ENCODE measurements at regions not wholly inside any gene's neighbourhood (a gene's known extent, or its start where the extent isn't known, plus 50 kb on each side); places are given as distances from the start of the nearest gene placed in this dataset.

GRCh38 chr4:19205853-19206252 is 1045.9 kb upstream of the SLIT2 start:
- no peak for TF ChIP-seq POLR2A (IDR thresholded peaks at IDR 0.05; ENCODE audit: low read depth, low read length)
- no peak for TF ChIP-seq TAF1 (IDR thresholded peaks at IDR 0.05; ENCODE audit: borderline replicate concordance, low read depth, low read length)
- TF ChIP-seq POLR2AphosphoS5 (IDR thresholded peaks at IDR 0.05; ENCODE audit: low read depth, low read length), result no peak
